ENCODE measurements at regions not wholly inside any gene's neighbourhood (a gene's known extent, or its start where the extent isn't known, plus 50 kb on each side); places are given as distances from the start of the nearest gene placed in this dataset.

- intact Hi-C loops (cut with DNase I; ENCODE audit: low total_unique reads) (no loop called here), in situ Hi-C loops (cut with MboI; ENCODE audit: low sequenced_read_pairs in 4 of 4) (no loop called here)
- Histone ChIP-seq H3K27ac (no peak overlapping the region), H3K4me3 (no peak overlapping the region), H3K9me3 (no peaks in the 10 kb centered on the region), H3K4me1 (no peaks in the 10 kb centered on the region), H3K36me3 (no peaks in the 10 kb centered on the region), H3K27me3 (no peaks in the 10 kb centered on the region)
- ATAC-seq = no peak
- DNase-seq = no peak
- TF ChIP-seq CTCF (IDR thresholded peaks at IDR 0.05 in 4 of 5, conservative IDR thresholded peaks at IDR 0.05 in 1 of 5) = no peak
- TF ChIP-seq POLR2A (IDR thresholded peaks at IDR 0.05) = no peak
Observed at GRCh38 chr18:57991552-57991951, 52.5 kb upstream of the NEDD4L start.

GRCh38 chr18:57989536-57989935, 54.5 kb upstream of the NEDD4L start:
- Histone ChIP-seq H3K4me1 (no peaks in the 10 kb centered on the region), H3K9me3 (no peaks in the 10 kb centered on the region), H3K4me3 (no peak overlapping the region), H3K27me3 (no peaks in the 10 kb centered on the region), H3K27ac (no peak overlapping the region), H3K36me3 (no peaks in the 10 kb centered on the region)
- TF ChIP-seq POLR2A (IDR thresholded peaks at IDR 0.05) = no peak
- TF ChIP-seq CTCF (IDR thresholded peaks at IDR 0.05 in 4 of 5, conservative IDR thresholded peaks at IDR 0.05 in 1 of 5) = no peak
- ATAC-seq (no peak), DNase-seq (no peak)
- in situ Hi-C loops (cut with MboI; ENCODE audit: low sequenced_read_pairs in 4 of 4) = no loop called here
- intact Hi-C loops (cut with DNase I; ENCODE audit: low total_unique reads) = no loop called here

GRCh38 chr18:57984490-57985115, 59.4 kb upstream of the NEDD4L start:
- H3K36me3 ChIP-seq = no peaks in the 10 kb centered on the region
- H3K4me1 ChIP-seq = no peaks in the 10 kb centered on the region
- no peaks in the 10 kb centered on the region for H3K9me3 ChIP-seq
- no peak for ATAC-seq
- H3K27ac ChIP-seq = no peak overlapping the region
- TF ChIP-seq CTCF (IDR thresholded peaks at IDR 0.05 in 4 of 5, conservative IDR thresholded peaks at IDR 0.05 in 1 of 5) (no peak), POLR2A (IDR thresholded peaks at IDR 0.05) (no peak)
- DNase-seq = no peak
- H3K4me3 ChIP-seq = no peak overlapping the region
- in situ Hi-C loops (cut with MboI; ENCODE audit: low sequenced_read_pairs in 4 of 4) = no loop called here
- H3K27me3 ChIP-seq = no peaks in the 10 kb centered on the region
- intact Hi-C loops (cut with DNase I; ENCODE audit: low total_unique reads) = no loop called here

- intact Hi-C loops (cut with DNase I; ENCODE audit: low total_unique reads) (no loop called here), in situ Hi-C loops (cut with MboI; ENCODE audit: low sequenced_read_pairs in 4 of 4) (no loop called here)
- Histone ChIP-seq H3K4me1 (no peaks in the 10 kb centered on the region), H3K9me3 (no peaks in the 10 kb centered on the region), H3K27ac (no peak overlapping the region), H3K36me3 (no peaks in the 10 kb centered on the region), H3K27me3 (no peaks in the 10 kb centered on the region), H3K4me3 (no peak overlapping the region)
- TF ChIP-seq CTCF (IDR thresholded peaks at IDR 0.05 in 4 of 5, conservative IDR thresholded peaks at IDR 0.05 in 1 of 5) (no peak), POLR2A (IDR thresholded peaks at IDR 0.05) (no peak)
- no peak for DNase-seq
- ATAC-seq = no peak
Observed at GRCh38 chr18:57983965-57984364, 60.1 kb upstream of the NEDD4L start.

GRCh38 chr18:57983472-57983871, 60.6 kb upstream of the NEDD4L start:
- intact Hi-C loops (cut with DNase I; ENCODE audit: low total_unique reads) = no loop called here
- TF ChIP-seq CTCF (IDR thresholded peaks at IDR 0.05 in 4 of 5, conservative IDR thresholded peaks at IDR 0.05 in 1 of 5) (no peak), POLR2A (IDR thresholded peaks at IDR 0.05) (no peak)
- H3K27me3 ChIP-seq = no peaks in the 10 kb centered on the region
- in situ Hi-C loops (cut with MboI; ENCODE audit: low sequenced_read_pairs in 4 of 4) = no loop called here
- H3K27ac ChIP-seq = no peak overlapping the region
- no peaks in the 10 kb centered on the region for H3K4me1 ChIP-seq
- no peak overlapping the region for H3K4me3 ChIP-seq
- ATAC-seq = no peak
- H3K36me3 ChIP-seq = no peaks in the 10 kb centered on the region
- H3K9me3 ChIP-seq = no peaks in the 10 kb centered on the region
- no peak for DNase-seq

Data from gastrocnemius medialis (tissue), 4 donors.